ENCODE measurements at regions not wholly inside any gene's neighbourhood (a gene's known extent, or its start where the extent isn't known, plus 50 kb on each side); places are given as distances from the start of the nearest gene placed in this dataset.
"Not testable (repeated sequence)": the region's sequence is repeated elsewhere in the genome, so short reads cannot be mapped to it uniquely, and the experiment has no call there.

DNA sequence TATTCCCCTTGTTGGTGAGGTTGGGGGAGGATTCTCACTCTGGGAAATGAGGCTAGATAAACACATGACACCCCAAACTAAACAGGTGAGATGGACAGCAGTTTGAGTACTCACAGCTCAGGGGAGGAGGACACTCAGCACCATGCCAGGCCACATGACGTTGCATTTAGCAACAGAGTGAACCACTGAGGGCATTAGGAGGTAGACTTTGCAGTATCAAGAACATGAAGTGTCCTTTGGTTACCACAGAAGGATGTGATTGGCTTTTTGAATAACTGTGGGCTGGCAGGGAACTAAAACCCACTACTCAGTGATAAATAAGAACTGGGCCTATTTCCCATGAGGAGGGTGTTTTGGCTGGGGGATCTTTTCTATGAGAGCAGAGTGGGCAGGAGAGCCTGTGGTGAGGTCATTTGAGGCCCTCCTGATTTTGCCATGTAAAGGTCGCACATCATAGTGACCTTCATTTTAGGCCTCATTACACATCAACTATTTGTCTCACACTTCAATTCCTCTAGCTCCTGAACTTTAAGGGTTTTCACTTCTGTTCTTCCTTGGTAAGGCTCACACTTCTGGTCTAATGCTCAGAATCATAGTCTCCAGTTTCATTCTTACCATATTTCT lies 89.8 kb upstream of the PRKD1 start:
- Mint-ChIP-seq H3K4me1 (ENCODE audit: low read depth) (peaks cover 15% of the 10 kb centered on the region), H3K4me3 (no peak overlapping the region), H3K27ac (no peak overlapping the region), H3K27me3 (ENCODE audit: insufficient read depth) (peaks cover 4% of the 10 kb centered on the region; the same call in 1 of the 2 replicates), H3K9me3 (no peaks in the 10 kb centered on the region), H3K36me3 (ENCODE audit: low read depth) (no peaks in the 10 kb centered on the region)
- TF ChIP-seq, protein P1, sequence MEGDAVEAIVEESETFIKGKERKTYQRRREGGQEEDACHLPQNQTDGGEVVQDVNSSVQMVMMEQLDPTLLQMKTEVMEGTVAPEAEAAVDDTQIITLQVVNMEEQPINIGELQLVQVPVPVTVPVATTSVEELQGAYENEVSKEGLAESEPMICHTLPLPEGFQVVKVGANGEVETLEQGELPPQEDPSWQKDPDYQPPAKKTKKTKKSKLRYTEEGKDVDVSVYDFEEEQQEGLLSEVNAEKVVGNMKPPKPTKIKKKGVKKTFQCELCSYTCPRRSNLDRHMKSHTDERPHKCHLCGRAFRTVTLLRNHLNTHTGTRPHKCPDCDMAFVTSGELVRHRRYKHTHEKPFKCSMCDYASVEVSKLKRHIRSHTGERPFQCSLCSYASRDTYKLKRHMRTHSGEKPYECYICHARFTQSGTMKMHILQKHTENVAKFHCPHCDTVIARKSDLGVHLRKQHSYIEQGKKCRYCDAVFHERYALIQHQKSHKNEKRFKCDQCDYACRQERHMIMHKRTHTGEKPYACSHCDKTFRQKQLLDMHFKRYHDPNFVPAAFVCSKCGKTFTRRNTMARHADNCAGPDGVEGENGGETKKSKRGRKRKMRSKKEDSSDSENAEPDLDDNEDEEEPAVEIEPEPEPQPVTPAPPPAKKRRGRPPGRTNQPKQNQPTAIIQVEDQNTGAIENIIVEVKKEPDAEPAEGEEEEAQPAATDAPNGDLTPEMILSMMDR (IDR thresholded peaks at IDR 0.05) = no peak
- no peak for DNase-seq

DNA sequence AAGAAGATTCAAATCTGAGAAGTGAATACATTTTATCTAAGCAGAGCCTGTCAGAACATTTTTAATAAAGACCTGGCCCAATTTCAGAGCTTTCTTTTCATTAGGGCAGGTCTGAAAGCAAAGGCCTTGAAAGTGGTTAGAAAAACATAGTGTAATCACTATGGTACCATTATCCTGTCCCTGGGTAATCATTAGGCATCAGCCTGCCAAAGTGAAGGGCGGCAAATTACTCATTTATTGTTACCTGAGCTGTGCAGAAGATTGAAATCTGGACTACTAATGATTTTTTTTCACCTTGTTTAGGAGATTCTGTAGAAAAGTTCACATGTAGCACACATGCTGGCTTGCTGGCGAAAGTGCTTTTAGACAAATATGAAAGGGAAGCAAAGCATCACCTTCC lies 92.6 kb upstream of the PRKD1 start:
- Mint-ChIP-seq H3K9me3 (peaks cover 6% of the 10 kb centered on the region), H3K27me3 (ENCODE audit: insufficient read depth) (peaks cover 5% of the 10 kb centered on the region), H3K36me3 (ENCODE audit: low read depth) (no peaks in the 10 kb centered on the region), H3K27ac (no peak overlapping the region), H3K4me3 (no peak overlapping the region), H3K4me1 (ENCODE audit: low read depth) (peaks cover 10% of the 10 kb centered on the region)
- TF ChIP-seq, protein P1 (IDR thresholded peaks at IDR 0.05) = no peak
- DNase-seq = no peak

DNA sequence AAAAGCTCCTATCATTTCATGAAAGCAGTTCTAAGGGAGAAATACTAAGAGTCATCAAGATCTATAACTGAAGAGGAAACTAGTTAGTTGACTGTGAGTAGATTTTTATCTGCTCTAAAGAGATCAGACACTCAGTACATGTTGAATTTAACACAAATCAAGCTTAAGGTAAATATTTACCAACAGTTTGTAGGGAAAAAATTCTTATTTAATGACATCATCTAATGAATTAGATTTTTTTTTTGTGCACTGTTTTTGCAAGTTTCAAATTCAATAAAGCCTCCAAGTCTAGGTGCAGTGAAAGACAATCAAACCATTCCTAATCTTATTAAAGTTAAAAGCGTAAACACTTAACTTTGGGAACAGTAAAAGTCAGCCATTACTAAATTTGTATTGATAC lies 93.0 kb upstream of the PRKD1 start:
- TF ChIP-seq, protein P1 (IDR thresholded peaks at IDR 0.05) = no peak
- no peak overlapping the region for H3K4me3 Mint-ChIP-seq
- peaks cover 5% of the 10 kb centered on the region for H3K4me1 Mint-ChIP-seq (ENCODE audit: low read depth)
- no peak for DNase-seq
- no peaks in the 10 kb centered on the region for H3K36me3 Mint-ChIP-seq (ENCODE audit: low read depth)
- peaks cover 5% of the 10 kb centered on the region for H3K27me3 Mint-ChIP-seq (ENCODE audit: insufficient read depth)
- peaks cover 6% of the 10 kb centered on the region for H3K9me3 Mint-ChIP-seq
- H3K27ac Mint-ChIP-seq = no peak overlapping the region

DNA sequence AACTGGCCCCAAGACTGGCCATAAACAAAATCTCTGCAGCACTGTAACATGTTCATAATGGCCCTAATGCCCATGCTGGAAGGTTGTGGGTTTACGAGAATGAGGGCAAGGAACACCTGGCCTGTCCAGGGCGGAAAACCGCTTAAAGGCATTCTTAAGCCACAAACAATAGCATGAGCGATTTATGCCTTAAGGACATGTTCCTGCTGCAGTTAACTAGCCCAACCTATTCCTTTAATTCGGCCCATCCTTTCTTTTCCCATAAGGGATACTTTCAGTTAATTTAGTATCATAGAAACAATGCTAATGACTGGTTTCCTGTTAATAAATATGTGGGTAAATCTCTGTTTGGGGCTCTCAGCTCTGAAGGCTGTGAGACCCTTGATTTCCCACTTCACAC lies 95.7 kb upstream of the PRKD1 start:
- H3K4me3 Mint-ChIP-seq; H3K4me1 Mint-ChIP-seq (ENCODE audit: low read depth); DNase-seq; H3K36me3 Mint-ChIP-seq (ENCODE audit: low read depth); H3K27me3 Mint-ChIP-seq (ENCODE audit: insufficient read depth); H3K9me3 Mint-ChIP-seq; H3K27ac Mint-ChIP-seq: not testable (repeated sequence)

DNA sequence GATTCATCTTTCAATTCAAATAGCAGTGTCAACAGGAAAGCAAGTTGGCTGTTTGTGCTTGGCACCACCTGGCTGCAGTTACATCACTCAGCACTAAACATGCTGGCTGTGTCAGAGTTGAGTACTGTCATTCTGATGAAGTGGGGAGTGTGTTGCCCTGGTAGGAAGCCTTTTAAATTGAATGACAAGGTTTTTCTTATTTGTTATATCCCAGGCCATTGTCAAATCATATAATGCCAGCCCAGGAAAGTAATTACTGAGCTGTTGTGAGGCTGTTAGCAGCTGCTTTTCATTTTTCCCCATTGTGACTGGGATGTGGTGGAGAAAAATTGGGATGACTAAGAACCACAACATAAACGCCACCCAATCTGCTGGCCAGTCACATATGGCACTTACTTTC lies 106.5 kb upstream of the PRKD1 start:
- no peak for DNase-seq
- TF ChIP-seq, protein P1 (IDR thresholded peaks at IDR 0.05) = no peak
- peaks cover 5% of the 10 kb centered on the region; the same call in 1 of the 2 replicates for H3K36me3 Mint-ChIP-seq (ENCODE audit: low read depth)
- peaks cover 6% of the 10 kb centered on the region for H3K4me1 Mint-ChIP-seq (ENCODE audit: low read depth)
- no peak overlapping the region for H3K27ac Mint-ChIP-seq
- no peak overlapping the region for H3K4me3 Mint-ChIP-seq
- H3K9me3 Mint-ChIP-seq = no peaks in the 10 kb centered on the region; the same call in 1 of the 2 replicates
- H3K27me3 Mint-ChIP-seq (ENCODE audit: insufficient read depth) = no peaks in the 10 kb centered on the region; the same call in 1 of the 2 replicates

DNA sequence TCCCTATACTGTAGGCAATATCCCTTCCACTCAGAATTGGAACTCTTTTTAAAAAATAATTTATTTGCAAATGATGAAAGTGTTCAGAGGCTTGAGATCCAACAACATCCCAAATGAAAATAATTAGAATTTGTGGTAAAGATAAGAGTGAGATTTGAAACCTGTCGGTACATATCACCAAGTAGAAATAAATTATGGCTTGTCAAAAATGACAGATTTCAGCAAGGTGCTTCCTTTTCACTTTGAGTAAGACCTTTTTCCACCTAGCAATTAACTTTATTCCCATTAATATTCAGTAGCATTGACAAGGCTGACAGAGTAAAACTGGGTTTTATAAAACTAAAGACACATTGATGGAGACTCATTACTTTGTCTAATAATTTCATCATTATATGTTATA lies 107.7 kb upstream of the PRKD1 start:
- TF ChIP-seq, protein P1 (IDR thresholded peaks at IDR 0.05) = no peak
- H3K36me3 Mint-ChIP-seq (ENCODE audit: low read depth) = 0 out of 2 replicates have a peak, but pooled peaks cover 2% of the 10 kb centered on the region
- H3K27ac Mint-ChIP-seq = no peak overlapping the region
- no peaks in the 10 kb centered on the region; the same call in 1 of the 2 replicates for H3K27me3 Mint-ChIP-seq (ENCODE audit: insufficient read depth)
- H3K4me3 Mint-ChIP-seq = no peak overlapping the region
- peaks cover 6% of the 10 kb centered on the region for H3K4me1 Mint-ChIP-seq (ENCODE audit: low read depth)
- no peaks in the 10 kb centered on the region; the same call in 1 of the 2 replicates for H3K9me3 Mint-ChIP-seq
- no peak for DNase-seq

Data from HFFc6 (cell line).